HCT116 (cell line): ENCODE measurements at regions not wholly inside any gene's neighbourhood (a gene's known extent, or its start where the extent isn't known, plus 50 kb on each side); places are given as distances from the start of the nearest gene placed in this dataset.

Experiments used
- ATAC-seq: fragments of 200-7000 bp; cut with Tn5 transposase; 2 replicates; pipeline ENCODE4 v1.9.1; 2020; ENCODE audit warnings: mild to moderate bottlenecking, moderate library complexity
- BruUV-seq: library from RNA; stranded (reverse); fragments of 400-500 nt; replicated peaks from 2 replicates; lab custom pipeline; 2021; lab: Mats Ljungman, UMichigan
- CTCF ChIA-PET: fragments of 300-600 bp; sonication (Branson Sonifier 250); formaldehyde crosslinking; loops from one replicate; lab custom pipeline; 2021; ENCODE audit warnings: antibody characterized with exemption; lab: Charles Lee
- POLR2A ChIA-PET: fragments of 300-600, 350-600 bp; sonication (Branson Sonifier 250); formaldehyde crosslinking; loops from one replicate; lab custom pipeline; 2021; ENCODE audit warnings: antibody characterized with exemption; lab: Charles Lee
- RAD21 ChIA-PET, 2 experiments: fragments of 300-600 bp; sonication (Branson Sonifier 250); formaldehyde crosslinking; loops; one replicate each; lab custom pipeline; 2023; ENCODE audit warnings: low total read pairs in 2 of 2; ENCODE audit not compliant: uncharacterized antibody in 2 of 2, unreplicated experiment in 2 of 2, low non-redundant PET in 1 of 2; lab: Charles Lee
- DNase-seq: peaks from one replicate; pipeline ENCODE4 v3.0.0-alpha.2; 2010; ENCODE audit warnings: low read depth, low spot score
- H2AFZ ChIP-seq: fragments of 200-600 bp; shearing (Covaris generic), sonication (generic); 2 replicates; pipeline ENCODE4 v1.6.1; 2017; ENCODE audit warnings: low read depth, mixed run types, mixed read lengths, antibody characterized with exemption, low read length; ENCODE audit not compliant: poor library complexity, severe bottlenecking
- H3K27ac ChIP-seq: 2 replicates; pipeline ENCODE4 v1.5.1; 2012; ENCODE audit warnings: low read depth, low read length
- H3K27me3 ChIP-seq: fragments of 200-600 bp; sonication (generic); 2 replicates; pipeline ENCODE4 v1.6.1; 2016; ENCODE audit warnings: mixed run types, low read length, mixed read lengths; ENCODE audit not compliant: insufficient read depth
- H3K36me3 ChIP-seq, 2 experiments: fragments of 200-500 bp in 1 of 2; fragments of 200-600 bp in 1 of 2; sonication (Bioruptor generic) in 1 of 2; sonication (generic) in 1 of 2; 2 replicates each; pipeline versions ENCODE4 v1.5.1 to v1.6.1; 2014 to 2016; ENCODE audit warnings: low read length in 2 of 2, inconsistent platforms in 1 of 2, mixed read lengths in 1 of 2, mixed run types in 1 of 2; ENCODE audit not compliant: insufficient read depth in 2 of 2, control insufficient read depth in 1 of 2
- H3K4me1 ChIP-seq, 2 experiments: fragments of 200-600 bp in 1 of 2; sonication (generic) in 1 of 2; 2 replicates each; pipeline versions ENCODE4 v1.5.1 to v1.6.1; 2012 to 2017; ENCODE audit warnings: low read length in 2 of 2, inconsistent platforms in 1 of 2, mild to moderate bottlenecking in 1 of 2, mixed read lengths in 1 of 2, mixed run types in 1 of 2, moderate library complexity in 1 of 2; ENCODE audit not compliant: insufficient read depth in 2 of 2, control insufficient read depth in 1 of 2
- H3K4me2 ChIP-seq: fragments of 200-600 bp; sonication (generic); 2 replicates; pipeline ENCODE4 v1.6.1; 2017; ENCODE audit warnings: mixed run types, low read length, mixed read lengths
- H3K4me3 ChIP-seq, 2 experiments: fragments of 200-600 bp in 1 of 2; sonication (generic) in 1 of 2; replicated peaks in 1 of 2; 2 replicates each; pipeline ENCODE4 v1.5.1; 2011 to 2016; ENCODE audit warnings: low read length in 2 of 2, control low read depth in 1 of 2, low read depth in 1 of 2, mild to moderate bottlenecking in 1 of 2, mixed read lengths in 1 of 2, mixed run types in 1 of 2
- H3K79me2 ChIP-seq: fragments of 200-600 bp; sonication (generic); 2 replicates; pipeline ENCODE4 v1.6.1; 2017; ENCODE audit warnings: mild to moderate bottlenecking, mixed run types, low read length, moderate library complexity, mixed read lengths; ENCODE audit not compliant: insufficient read depth
- H3K9ac ChIP-seq: fragments of 200-600 bp; sonication (generic); 2 replicates; pipeline ENCODE4 v1.6.1; 2016; ENCODE audit warnings: low read length, mixed read lengths
- H3K9me2 ChIP-seq: fragments of 200-600 bp; sonication (generic), shearing (Covaris generic); 2 replicates; pipeline ENCODE4 v1.6.1; 2017; ENCODE audit warnings: mixed run types, mild to moderate bottlenecking, moderate library complexity; ENCODE audit not compliant: insufficient read depth
- H3K9me3 ChIP-seq, 2 experiments: fragments of 200-500 bp in 1 of 2; fragments of 200-600 bp in 1 of 2; sonication (Bioruptor generic) in 1 of 2; sonication (generic) in 1 of 2; 2 replicates each; pipeline ENCODE4 v1.6.1; 2014 to 2017; ENCODE audit warnings: low read length in 2 of 2, mixed read lengths in 2 of 2, inconsistent platforms in 1 of 2, low read depth in 1 of 2, mild to moderate bottlenecking in 1 of 2, mixed run types in 1 of 2, moderate library complexity in 1 of 2; ENCODE audit not compliant: control insufficient read depth in 1 of 2, insufficient read depth in 1 of 2
- H4K20me1 ChIP-seq: fragments of 200-600 bp; sonication (generic), shearing (Covaris generic); 2 replicates; pipeline ENCODE4 v1.6.1; 2017; ENCODE audit warnings: mixed run types, mild to moderate bottlenecking, moderate library complexity; ENCODE audit not compliant: insufficient read depth
- CBX3 ChIP-seq: IDR thresholded peaks from 2 replicates; pipeline ENCODE4 v1.6.1; 2012; ENCODE audit warnings: low read depth
- EGR1 ChIP-seq: IDR thresholded peaks from 2 replicates; pipeline ENCODE4 v1.6.1; 2012; ENCODE audit warnings: low read depth
- ELF1 ChIP-seq: IDR thresholded peaks from 2 replicates; pipeline ENCODE4 v1.6.1; 2012; ENCODE audit warnings: low read depth, borderline replicate concordance
- EZH2 ChIP-seq: fragments of 200-600 bp; sonication (generic); IDR thresholded peaks from 2 replicates; pipeline ENCODE4 v1.6.1; 2017; ENCODE audit warnings: antibody characterized with exemption, mixed run types
- FOSL1 ChIP-seq: IDR thresholded peaks from 2 replicates; pipeline ENCODE4 v1.6.1; 2012; ENCODE audit warnings: low read depth
- POLR2AphosphoS5 ChIP-seq: IDR thresholded peaks from 2 replicates; pipeline ENCODE4 v1.6.1; 2011; ENCODE audit warnings: mild to moderate bottlenecking, low read depth, low read length, moderate library complexity
- SP1 ChIP-seq: IDR thresholded peaks from 2 replicates; pipeline ENCODE4 v1.6.1; 2012; ENCODE audit warnings: low read depth
- TCF7L2 ChIP-seq: IDR thresholded peaks from 2 replicates; pipeline ENCODE4 v1.7.0; 2011; ENCODE audit warnings: borderline replicate concordance, inconsistent platforms; ENCODE audit not compliant: insufficient read depth, insufficient read length; ENCODE audit errors: extremely low read depth
- ZNF274 ChIP-seq: fragments of 200-500 bp; sonication (Bioruptor generic); IDR thresholded peaks from 2 replicates; pipeline ENCODE4 v1.6.1; 2014; ENCODE audit warnings: mild to moderate bottlenecking, low read depth, low read length, inconsistent platforms
- intact Hi-C: fragments of 100-400 bp; cut with micrococcal nuclease; formaldehyde crosslinking; loops from 2 replicates; pipeline ENCODE4 v1.10.0; 2022
- TF ChIP-seq, protein P1 (sequence below): IDR thresholded peaks from 2 replicates; pipeline ENCODE4 v1.6.1; 2012
- TF ChIP-seq, protein P2 (sequence below): IDR thresholded peaks from 2 replicates; pipeline ENCODE4 v1.6.1; 2012; ENCODE audit warnings: low read depth
- TF ChIP-seq, protein P3 (sequence below), 3 experiments: fragments of 200-600 bp in 1 of 3; sonication (generic) in 1 of 3; IDR thresholded peaks in 2 of 3; conservative IDR thresholded peaks in 1 of 3; 2 replicates each; pipeline ENCODE4 v1.5.1; 2012 to 2017; ENCODE audit warnings: low read depth in 2 of 3, low read length in 2 of 3, antibody characterized with exemption in 1 of 3, borderline replicate concordance in 1 of 3, control low read depth in 1 of 3, mild to moderate bottlenecking in 1 of 3, mixed read lengths in 1 of 3, mixed run types in 1 of 3, moderate library complexity in 1 of 3; ENCODE audit not compliant: insufficient read depth in 1 of 3
- TF ChIP-seq, protein P4 (sequence below): IDR thresholded peaks from 2 replicates; pipeline ENCODE4 v1.6.1; 2012
- TF ChIP-seq, protein P5 (sequence below): IDR thresholded peaks from 2 replicates; pipeline ENCODE4 v1.6.1; 2011; ENCODE audit warnings: mild to moderate bottlenecking, low read length, moderate library complexity; ENCODE audit not compliant: insufficient replicate concordance; ENCODE audit errors: extremely low read depth

DNA sequence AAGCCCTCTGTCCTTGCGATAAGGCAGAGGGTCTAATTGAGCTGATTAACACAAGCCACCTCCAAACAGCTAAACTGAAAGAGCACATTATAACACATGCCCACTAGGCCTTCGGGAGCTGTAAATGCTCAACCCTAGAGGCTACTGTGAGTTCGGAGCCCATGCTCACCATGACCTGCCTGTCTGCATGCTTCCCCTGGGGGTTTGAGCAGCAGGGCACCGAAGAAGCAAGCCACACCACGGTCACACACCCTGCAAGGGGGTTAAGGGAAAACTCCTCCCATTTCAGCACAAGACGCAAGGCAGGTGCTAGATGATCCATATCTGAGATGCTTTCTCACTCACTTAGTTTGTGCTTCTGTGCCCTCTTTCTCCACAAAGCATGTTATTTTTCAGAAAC lies 435.9 kb upstream of the CADM2 start:
- Histone ChIP-seq H3K27ac (no peak overlapping the region), H3K4me2 (no peak overlapping the region), H3K4me1 (no peaks in the 10 kb centered on the region), H3K9me2 (no peaks in the 10 kb centered on the region), H3K36me3 (no peaks in the 10 kb centered on the region), H3K4me3 (no peak overlapping the region), H3K79me2 (no peaks in the 10 kb centered on the region), H2AFZ (no peak overlapping the region), H3K9ac (no peak overlapping the region), H3K27me3 (no peaks in the 10 kb centered on the region), H3K9me3 (peaks cover 10 to 20% of the 10 kb centered on the region in 2 experiments; a peak in 3 of 4 replicates), H4K20me1 (no peaks in the 10 kb centered on the region)
- CTCF ChIA-PET: no interaction called here
- RAD21 ChIA-PET: no interaction called here
- TF ChIP-seq TCF7L2 (no peak), EZH2 (no peak), EGR1 (no peak), FOSL1 (no peak), POLR2AphosphoS5 (no peak), SP1 (no peak), ELF1 (no peak), ZNF274 (no peak), CBX3 (no peak)
- TF ChIP-seq, protein P1, sequence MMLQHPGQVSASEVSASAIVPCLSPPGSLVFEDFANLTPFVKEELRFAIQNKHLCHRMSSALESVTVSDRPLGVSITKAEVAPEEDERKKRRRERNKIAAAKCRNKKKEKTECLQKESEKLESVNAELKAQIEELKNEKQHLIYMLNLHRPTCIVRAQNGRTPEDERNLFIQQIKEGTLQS: no peak
- TF ChIP-seq, protein P2, sequence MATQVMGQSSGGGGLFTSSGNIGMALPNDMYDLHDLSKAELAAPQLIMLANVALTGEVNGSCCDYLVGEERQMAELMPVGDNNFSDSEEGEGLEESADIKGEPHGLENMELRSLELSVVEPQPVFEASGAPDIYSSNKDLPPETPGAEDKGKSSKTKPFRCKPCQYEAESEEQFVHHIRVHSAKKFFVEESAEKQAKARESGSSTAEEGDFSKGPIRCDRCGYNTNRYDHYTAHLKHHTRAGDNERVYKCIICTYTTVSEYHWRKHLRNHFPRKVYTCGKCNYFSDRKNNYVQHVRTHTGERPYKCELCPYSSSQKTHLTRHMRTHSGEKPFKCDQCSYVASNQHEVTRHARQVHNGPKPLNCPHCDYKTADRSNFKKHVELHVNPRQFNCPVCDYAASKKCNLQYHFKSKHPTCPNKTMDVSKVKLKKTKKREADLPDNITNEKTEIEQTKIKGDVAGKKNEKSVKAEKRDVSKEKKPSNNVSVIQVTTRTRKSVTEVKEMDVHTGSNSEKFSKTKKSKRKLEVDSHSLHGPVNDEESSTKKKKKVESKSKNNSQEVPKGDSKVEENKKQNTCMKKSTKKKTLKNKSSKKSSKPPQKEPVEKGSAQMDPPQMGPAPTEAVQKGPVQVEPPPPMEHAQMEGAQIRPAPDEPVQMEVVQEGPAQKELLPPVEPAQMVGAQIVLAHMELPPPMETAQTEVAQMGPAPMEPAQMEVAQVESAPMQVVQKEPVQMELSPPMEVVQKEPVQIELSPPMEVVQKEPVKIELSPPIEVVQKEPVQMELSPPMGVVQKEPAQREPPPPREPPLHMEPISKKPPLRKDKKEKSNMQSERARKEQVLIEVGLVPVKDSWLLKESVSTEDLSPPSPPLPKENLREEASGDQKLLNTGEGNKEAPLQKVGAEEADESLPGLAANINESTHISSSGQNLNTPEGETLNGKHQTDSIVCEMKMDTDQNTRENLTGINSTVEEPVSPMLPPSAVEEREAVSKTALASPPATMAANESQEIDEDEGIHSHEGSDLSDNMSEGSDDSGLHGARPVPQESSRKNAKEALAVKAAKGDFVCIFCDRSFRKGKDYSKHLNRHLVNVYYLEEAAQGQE: no peak
- TF ChIP-seq, protein P3, sequence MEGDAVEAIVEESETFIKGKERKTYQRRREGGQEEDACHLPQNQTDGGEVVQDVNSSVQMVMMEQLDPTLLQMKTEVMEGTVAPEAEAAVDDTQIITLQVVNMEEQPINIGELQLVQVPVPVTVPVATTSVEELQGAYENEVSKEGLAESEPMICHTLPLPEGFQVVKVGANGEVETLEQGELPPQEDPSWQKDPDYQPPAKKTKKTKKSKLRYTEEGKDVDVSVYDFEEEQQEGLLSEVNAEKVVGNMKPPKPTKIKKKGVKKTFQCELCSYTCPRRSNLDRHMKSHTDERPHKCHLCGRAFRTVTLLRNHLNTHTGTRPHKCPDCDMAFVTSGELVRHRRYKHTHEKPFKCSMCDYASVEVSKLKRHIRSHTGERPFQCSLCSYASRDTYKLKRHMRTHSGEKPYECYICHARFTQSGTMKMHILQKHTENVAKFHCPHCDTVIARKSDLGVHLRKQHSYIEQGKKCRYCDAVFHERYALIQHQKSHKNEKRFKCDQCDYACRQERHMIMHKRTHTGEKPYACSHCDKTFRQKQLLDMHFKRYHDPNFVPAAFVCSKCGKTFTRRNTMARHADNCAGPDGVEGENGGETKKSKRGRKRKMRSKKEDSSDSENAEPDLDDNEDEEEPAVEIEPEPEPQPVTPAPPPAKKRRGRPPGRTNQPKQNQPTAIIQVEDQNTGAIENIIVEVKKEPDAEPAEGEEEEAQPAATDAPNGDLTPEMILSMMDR (IDR thresholded peaks at IDR 0.05 in 2 of 3, conservative IDR thresholded peaks at IDR 0.05 in 1 of 3; ENCODE audit: borderline replicate concordance in 1 of 3, insufficient read depth in 1 of 3, low read depth in 2 of 3, low read length in 2 of 3): no peak
- TF ChIP-seq, protein P4, sequence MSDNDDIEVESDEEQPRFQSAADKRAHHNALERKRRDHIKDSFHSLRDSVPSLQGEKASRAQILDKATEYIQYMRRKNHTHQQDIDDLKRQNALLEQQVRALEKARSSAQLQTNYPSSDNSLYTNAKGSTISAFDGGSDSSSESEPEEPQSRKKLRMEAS: no peak
- TF ChIP-seq, protein P5, sequence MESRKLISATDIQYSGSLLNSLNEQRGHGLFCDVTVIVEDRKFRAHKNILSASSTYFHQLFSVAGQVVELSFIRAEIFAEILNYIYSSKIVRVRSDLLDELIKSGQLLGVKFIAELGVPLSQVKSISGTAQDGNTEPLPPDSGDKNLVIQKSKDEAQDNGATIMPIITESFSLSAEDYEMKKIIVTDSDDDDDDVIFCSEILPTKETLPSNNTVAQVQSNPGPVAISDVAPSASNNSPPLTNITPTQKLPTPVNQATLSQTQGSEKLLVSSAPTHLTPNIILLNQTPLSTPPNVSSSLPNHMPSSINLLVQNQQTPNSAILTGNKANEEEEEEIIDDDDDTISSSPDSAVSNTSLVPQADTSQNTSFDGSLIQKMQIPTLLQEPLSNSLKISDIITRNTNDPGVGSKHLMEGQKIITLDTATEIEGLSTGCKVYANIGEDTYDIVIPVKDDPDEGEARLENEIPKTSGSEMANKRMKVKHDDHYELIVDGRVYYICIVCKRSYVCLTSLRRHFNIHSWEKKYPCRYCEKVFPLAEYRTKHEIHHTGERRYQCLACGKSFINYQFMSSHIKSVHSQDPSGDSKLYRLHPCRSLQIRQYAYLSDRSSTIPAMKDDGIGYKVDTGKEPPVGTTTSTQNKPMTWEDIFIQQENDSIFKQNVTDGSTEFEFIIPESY: no peak
- DNase-seq (no peak), ATAC-seq (no peak)
- POLR2A ChIA-PET: no interaction called here
- no TSS peak for BruUV-seq
- intact Hi-C loops: no loop called here
